ENCODE measurements at regions not wholly inside any gene's neighbourhood (a gene's known extent, or its start where the extent isn't known, plus 50 kb on each side); places are given as distances from the start of the nearest gene placed in this dataset.
A peak's percentile ranks its signal among the peaks of the same experiment; 100 is the strongest.

DNA sequence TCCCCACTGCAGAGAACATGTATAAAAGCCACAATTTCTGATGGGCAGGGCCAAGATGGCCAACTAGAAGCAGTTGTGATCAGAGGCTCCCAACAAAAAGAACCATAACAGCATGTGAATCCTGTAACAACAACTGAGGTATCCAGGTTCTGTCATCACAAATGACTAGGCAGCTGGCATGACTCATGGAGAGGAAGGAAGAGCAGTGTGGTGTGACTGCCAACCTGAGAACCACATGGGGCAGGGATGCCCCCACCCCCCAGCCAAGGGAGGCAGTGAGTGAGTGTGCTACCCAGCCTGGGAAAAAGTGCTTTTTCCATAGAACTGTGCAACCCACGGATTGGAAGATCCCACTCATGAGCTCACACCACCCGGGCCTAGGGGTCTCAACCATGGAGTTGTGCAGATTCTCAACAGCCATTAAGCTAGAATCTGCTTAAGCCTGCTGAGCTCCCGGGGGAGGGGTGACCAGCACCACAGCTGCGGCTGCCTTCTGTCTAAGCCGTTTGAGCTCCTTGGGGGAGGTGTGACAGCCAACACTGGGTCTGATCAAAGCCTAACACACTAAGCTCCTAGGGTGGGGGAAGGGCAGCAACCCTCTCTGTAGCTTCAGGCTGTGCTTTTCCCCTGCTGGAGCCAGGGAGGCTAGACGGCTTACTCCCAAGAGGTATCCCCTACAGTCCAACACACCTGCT, 80.1 kb upstream of the DMAC1 start:
- Mint-ChIP-seq H3K36me3 (peaks cover 2% of the 10 kb centered on the region), H3K4me3 (no peak overlapping the region), H3K27me3 (ENCODE audit: insufficient read depth, low read depth) (peaks cover 7% of the 10 kb centered on the region), H3K4me1 (peaks cover 7% of the 10 kb centered on the region), H3K9me3 (peaks cover 21% of the 10 kb centered on the region), H3K27ac (no peak overlapping the region)
- Histone ChIP-seq H3K9ac (no peak overlapping the region), H3K27me3 (no peaks in the 10 kb centered on the region), H3F3A (ENCODE audit: low read depth) (no peaks in the 10 kb centered on the region), H2AFZ (replicated peaks) (no peak overlapping the region), H3K4me3 (no peak overlapping the region), H3K27ac (no peak overlapping the region), H3K4me2 (peak overlapping the region; percentile 60), H3K36me3 (no peaks in the 10 kb centered on the region), H3K79me2 (ENCODE audit: low read depth) (no peaks in the 10 kb centered on the region), H3K9me3 (ENCODE audit: low read depth) (no peaks in the 10 kb centered on the region), H3K4me1 (peaks cover 12% of the 10 kb centered on the region), H4K20me1 (ENCODE audit: low read depth) (no peaks in the 10 kb centered on the region)
- TF ChIP-seq, protein P1, sequence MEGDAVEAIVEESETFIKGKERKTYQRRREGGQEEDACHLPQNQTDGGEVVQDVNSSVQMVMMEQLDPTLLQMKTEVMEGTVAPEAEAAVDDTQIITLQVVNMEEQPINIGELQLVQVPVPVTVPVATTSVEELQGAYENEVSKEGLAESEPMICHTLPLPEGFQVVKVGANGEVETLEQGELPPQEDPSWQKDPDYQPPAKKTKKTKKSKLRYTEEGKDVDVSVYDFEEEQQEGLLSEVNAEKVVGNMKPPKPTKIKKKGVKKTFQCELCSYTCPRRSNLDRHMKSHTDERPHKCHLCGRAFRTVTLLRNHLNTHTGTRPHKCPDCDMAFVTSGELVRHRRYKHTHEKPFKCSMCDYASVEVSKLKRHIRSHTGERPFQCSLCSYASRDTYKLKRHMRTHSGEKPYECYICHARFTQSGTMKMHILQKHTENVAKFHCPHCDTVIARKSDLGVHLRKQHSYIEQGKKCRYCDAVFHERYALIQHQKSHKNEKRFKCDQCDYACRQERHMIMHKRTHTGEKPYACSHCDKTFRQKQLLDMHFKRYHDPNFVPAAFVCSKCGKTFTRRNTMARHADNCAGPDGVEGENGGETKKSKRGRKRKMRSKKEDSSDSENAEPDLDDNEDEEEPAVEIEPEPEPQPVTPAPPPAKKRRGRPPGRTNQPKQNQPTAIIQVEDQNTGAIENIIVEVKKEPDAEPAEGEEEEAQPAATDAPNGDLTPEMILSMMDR (IDR thresholded peaks at IDR 0.05), result no peak
- TF ChIP-seq EZH2phosphoT487 (IDR thresholded peaks at IDR 0.05), result no peak
- TF ChIP-seq EZH2 (IDR thresholded peaks at IDR 0.05), result no peak
- DNase-seq (ENCODE audit: low spot score), result peak; percentile 88

DNA sequence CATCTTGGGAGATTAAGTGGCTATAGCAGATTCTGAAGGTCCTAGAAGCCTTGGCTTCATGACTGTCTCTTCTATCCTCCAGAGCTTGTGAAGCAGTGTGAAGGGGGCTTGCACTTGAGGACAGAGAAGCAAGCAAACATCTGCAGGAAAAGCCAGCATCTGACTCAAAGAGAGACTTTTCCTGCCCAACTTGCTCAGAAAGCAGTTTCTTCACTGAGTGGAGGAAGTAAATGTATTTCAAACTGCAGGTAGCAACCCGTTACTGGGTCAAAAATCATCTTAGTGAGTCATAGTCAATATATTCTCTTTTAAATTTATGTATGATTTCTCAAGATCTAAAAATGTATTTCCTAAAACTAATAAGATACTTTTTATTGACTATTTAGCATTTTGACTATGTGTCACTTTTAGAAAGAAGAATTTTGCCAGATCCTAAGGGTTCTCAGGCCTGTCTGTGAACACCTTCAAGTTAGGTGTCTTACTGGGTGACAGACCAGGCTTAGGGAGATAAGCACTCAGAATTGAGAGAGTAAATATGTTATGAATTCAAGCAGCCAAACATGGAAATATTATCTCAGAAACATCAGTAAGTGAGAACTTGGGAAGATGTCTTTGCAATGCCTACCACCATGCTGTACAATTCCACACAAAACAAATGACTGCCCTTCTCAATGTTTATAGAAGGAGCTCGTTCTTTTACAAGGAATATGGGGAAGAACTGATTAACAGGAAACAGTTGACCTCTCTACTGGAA, 72.6 kb upstream of the DMAC1 start:
- H3K27me3 Mint-ChIP-seq (ENCODE audit: insufficient read depth, low read depth), result peaks cover 4% of the 10 kb centered on the region
- no peak overlapping the region for H3K4me2 ChIP-seq
- H4K20me1 ChIP-seq (ENCODE audit: low read depth), result no peaks in the 10 kb centered on the region
- TF ChIP-seq EZH2phosphoT487 (IDR thresholded peaks at IDR 0.05) (no peak), EZH2 (IDR thresholded peaks at IDR 0.05) (no peak)
- TF ChIP-seq, protein P1 (IDR thresholded peaks at IDR 0.05), result no peak
- no peak overlapping the region for H3K4me3 Mint-ChIP-seq
- no peak overlapping the region for H3K27ac Mint-ChIP-seq
- no peaks in the 10 kb centered on the region for H3K9me3 ChIP-seq (ENCODE audit: low read depth)
- H3K9me3 Mint-ChIP-seq, result peaks cover 7% of the 10 kb centered on the region
- H3K79me2 ChIP-seq (ENCODE audit: low read depth), result no peaks in the 10 kb centered on the region
- H3K4me1 Mint-ChIP-seq, result no peaks in the 10 kb centered on the region
- H3K9ac ChIP-seq, result no peak overlapping the region
- DNase-seq (ENCODE audit: low spot score), result no peak
- H3K27me3 ChIP-seq, result no peaks in the 10 kb centered on the region
- no peak overlapping the region for H3K27ac ChIP-seq
- H3K36me3 ChIP-seq, result no peaks in the 10 kb centered on the region
- H3K4me3 ChIP-seq, result no peak overlapping the region
- H3K36me3 Mint-ChIP-seq, result no peaks in the 10 kb centered on the region
- no peaks in the 10 kb centered on the region for H3K4me1 ChIP-seq
- peak overlapping the region; percentile 26 for H2AFZ ChIP-seq (replicated peaks)
- no peaks in the 10 kb centered on the region for H3F3A ChIP-seq (ENCODE audit: low read depth)

DNA sequence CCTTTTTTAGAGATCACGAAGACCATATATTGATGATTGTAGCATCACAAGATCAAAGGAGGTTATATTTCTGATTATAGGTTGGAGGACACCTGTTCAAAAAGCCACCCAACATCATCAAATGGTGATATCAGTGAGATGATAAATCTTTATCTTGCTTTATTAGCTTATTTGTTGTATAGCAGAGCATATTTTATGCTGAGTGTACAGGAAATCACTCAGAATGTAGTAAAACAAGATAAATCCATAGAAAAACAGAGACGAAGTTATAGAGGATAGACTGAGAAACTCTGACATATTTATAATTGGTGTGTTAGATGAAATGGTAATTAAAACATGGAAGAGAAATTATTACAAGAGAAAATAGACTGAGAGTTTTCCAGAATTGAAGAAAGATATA, 69.8 kb upstream of the DMAC1 start:
- Histone ChIP-seq H3K9ac (no peak overlapping the region), H3K27me3 (no peaks in the 10 kb centered on the region), H3K4me2 (no peak overlapping the region), H3K4me3 (no peak overlapping the region), H3K9me3 (ENCODE audit: low read depth) (no peaks in the 10 kb centered on the region), H3K36me3 (no peaks in the 10 kb centered on the region), H4K20me1 (ENCODE audit: low read depth) (no peaks in the 10 kb centered on the region), H2AFZ (replicated peaks) (no peak overlapping the region), H3K79me2 (ENCODE audit: low read depth) (no peaks in the 10 kb centered on the region), H3F3A (ENCODE audit: low read depth) (no peaks in the 10 kb centered on the region), H3K27ac (no peak overlapping the region), H3K4me1 (no peaks in the 10 kb centered on the region)
- Mint-ChIP-seq H3K27me3 (ENCODE audit: insufficient read depth, low read depth) (peaks cover 5% of the 10 kb centered on the region), H3K36me3 (no peaks in the 10 kb centered on the region), H3K4me3 (no peak overlapping the region), H3K27ac (no peak overlapping the region), H3K9me3 (peaks cover 2% of the 10 kb centered on the region), H3K4me1 (no peaks in the 10 kb centered on the region)
- TF ChIP-seq EZH2 (IDR thresholded peaks at IDR 0.05) (no peak), EZH2phosphoT487 (IDR thresholded peaks at IDR 0.05) (no peak)
- TF ChIP-seq, protein P1 (IDR thresholded peaks at IDR 0.05), result no peak
- DNase-seq (ENCODE audit: low spot score), result no peak
